NOMO-1 treated with dmso at 0.1 percent for 144 hours (cell line): ENCODE measurements at regions not wholly inside any gene's neighbourhood (a gene's known extent, or its start where the extent isn't known, plus 50 kb on each side); places are given as distances from the start of the nearest gene placed in this dataset.

Experiments used
- DNase-seq: peaks from one replicate; lab custom pipeline; 2025; ENCODE audit not compliant: unreplicated experiment; lab: John Stamatoyannopoulos, UW

DNA sequence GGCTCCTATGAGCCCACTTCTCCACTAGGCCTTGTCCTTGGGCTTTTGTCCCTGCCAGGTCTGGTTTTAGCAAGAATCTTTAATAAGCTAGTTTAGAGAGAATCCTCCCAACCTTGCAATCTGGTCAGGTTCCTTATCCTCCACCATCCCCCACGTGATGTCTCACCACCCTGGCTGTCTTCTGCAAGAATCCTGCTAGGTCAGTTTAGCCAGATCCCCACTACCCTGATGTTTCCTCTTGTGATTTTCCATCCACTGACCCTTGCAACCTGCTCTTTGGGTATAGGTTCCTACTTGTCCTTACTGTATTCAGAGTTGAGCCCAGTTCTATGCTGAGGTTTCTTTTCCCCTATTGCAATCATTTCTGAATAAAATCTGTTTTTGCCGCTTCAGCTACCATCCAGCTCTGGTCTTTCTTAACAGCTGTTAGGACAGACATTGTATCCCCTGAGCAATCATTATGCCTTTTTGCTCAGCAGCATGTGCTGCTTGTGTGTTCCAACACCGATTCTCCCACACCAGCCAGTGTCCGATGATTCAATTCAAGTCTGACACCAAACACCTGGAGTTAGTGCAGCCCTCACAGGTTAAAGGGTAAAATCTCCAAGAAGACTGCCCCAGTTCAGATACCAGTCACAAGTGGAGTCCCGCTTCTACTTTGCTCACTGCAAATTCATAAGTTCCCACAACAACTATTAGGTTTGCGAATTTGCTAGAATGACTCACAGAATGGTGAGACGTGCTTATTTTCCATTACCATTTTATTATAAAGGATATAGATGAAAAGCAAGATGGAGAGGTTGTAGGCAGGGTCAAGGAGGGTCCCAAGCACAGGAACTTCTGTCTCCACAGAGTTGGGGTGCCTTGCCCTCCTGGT lies 62.2 kb upstream of the ADCY1 start:
- no peak for DNase-seq

- DNase-seq = no peak
Measured at GRCh38 chr7:45514944-45515343, 59.2 kb upstream of the ADCY1 start.

DNA sequence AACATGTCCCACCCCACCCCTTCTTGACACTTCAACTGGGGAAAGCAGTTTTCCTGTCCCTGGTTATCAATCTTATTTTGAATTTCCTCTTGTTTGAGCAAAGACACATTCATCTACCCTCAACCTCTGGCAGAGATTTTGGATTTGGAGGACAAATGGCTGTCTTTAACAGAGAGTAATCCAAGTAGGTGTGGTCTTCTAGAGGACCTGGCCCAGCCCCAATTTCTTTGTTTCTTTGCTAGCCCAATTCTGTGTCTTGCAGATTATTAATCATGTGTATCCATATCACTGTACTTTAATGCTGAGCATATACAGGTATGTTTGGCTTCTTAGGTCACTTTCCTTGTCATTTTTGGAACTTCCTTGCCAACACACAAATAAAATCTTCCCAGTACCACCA lies 58.8 kb upstream of the ADCY1 start:
- no peak for DNase-seq
